SJSA1 (cell line): ENCODE measurements at regions not wholly inside any gene's neighbourhood (a gene's known extent, or its start where the extent isn't known, plus 50 kb on each side); places are given as distances from the start of the nearest gene placed in this dataset.
"Not testable (repeated sequence)": the region's sequence is repeated elsewhere in the genome, so short reads cannot be mapped to it uniquely, and the experiment has no call there.

ENCODE experiments used
- DNase-seq, 2 experiments: peaks; one replicate each; pipeline ENCODE4 v3.0.0-alpha.2; 2015 to 2020; ENCODE audit warnings: low spot score in 2 of 2, low read depth in 1 of 2
- H3K27ac ChIP-seq: fragments of 250-450 bp; sonication (Bioruptor Pico); 2 replicates; pipeline ENCODE4 v1.5.1; 2020; ENCODE audit warnings: mild to moderate bottlenecking, moderate library complexity
- H3K27me3 ChIP-seq: fragments of 250-450 bp; sonication (Bioruptor Pico); replicated peaks from 2 replicates; pipeline ENCODE4 v1.5.1; 2020; ENCODE audit warnings: mild to moderate bottlenecking, moderate library complexity
- H3K36me3 ChIP-seq: fragments of 250-450 bp; sonication (Bioruptor Pico); 2 replicates; pipeline ENCODE4 v1.5.1; 2020; ENCODE audit warnings: mild to moderate bottlenecking
- H3K4me1 ChIP-seq: fragments of 250-450 bp; sonication (Bioruptor Pico); replicated peaks from 2 replicates; pipeline ENCODE4 v1.6.1; 2021; ENCODE audit warnings: mild to moderate bottlenecking
- H3K4me3 ChIP-seq: fragments of 250-450 bp; sonication (Bioruptor Pico); 2 replicates; pipeline ENCODE4 v1.5.1; 2020; ENCODE audit warnings: mild to moderate bottlenecking
- H3K9me3 ChIP-seq: fragments of 250-450 bp; sonication (Bioruptor Pico); replicated peaks from 2 replicates; pipeline ENCODE4 v1.5.1; 2020; ENCODE audit warnings: mild to moderate bottlenecking

DNA sequence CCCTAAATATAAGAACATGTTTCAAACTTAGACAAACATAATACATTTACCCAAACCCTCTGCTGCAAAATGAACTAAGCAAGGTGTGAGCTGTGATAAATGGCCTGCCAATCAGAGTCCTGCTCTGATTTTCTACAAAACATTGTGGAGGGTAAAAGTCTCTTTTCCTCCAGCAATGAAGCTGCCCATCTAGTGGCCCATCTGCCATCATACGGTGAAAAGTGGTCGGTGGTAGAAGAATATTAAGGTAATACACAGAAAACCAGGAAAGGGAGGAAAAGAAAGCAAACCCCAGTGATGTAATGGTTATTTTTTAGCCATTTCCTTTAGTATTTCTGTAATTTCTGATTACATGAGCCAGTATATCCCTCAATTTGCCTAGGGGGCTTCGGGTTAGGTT lies 838.1 kb downstream of the TBL1XR1 start:
- Histone ChIP-seq H3K36me3 (no peaks in the 10 kb centered on the region), H3K27ac (no peak overlapping the region), H3K4me1 (no peaks in the 10 kb centered on the region), H3K4me3 (no peak overlapping the region), H3K27me3 (no peaks in the 10 kb centered on the region), H3K9me3 (no peaks in the 10 kb centered on the region)
- DNase-seq, result no peak

- H3K4me1 ChIP-seq, result no peaks in the 10 kb centered on the region
- H3K27me3 ChIP-seq, result no peaks in the 10 kb centered on the region
- DNase-seq, result no peak
- H3K9me3 ChIP-seq, result no peaks in the 10 kb centered on the region
- no peak overlapping the region for H3K4me3 ChIP-seq
- H3K27ac ChIP-seq, result no peak overlapping the region
- H3K36me3 ChIP-seq, result no peaks in the 10 kb centered on the region
Measured at GRCh38 chr3:176357891-176358290, 839.4 kb downstream of the TBL1XR1 start.

GRCh38 chr3:176354843-176355242 lies 842.4 kb downstream of the TBL1XR1 start:
- no peaks in the 10 kb centered on the region for H3K9me3 ChIP-seq
- no peak overlapping the region for H3K27ac ChIP-seq
- H3K4me3 ChIP-seq, result no peak overlapping the region
- no peaks in the 10 kb centered on the region for H3K4me1 ChIP-seq
- DNase-seq, result no peak
- H3K36me3 ChIP-seq, result no peaks in the 10 kb centered on the region
- no peaks in the 10 kb centered on the region for H3K27me3 ChIP-seq

GRCh38 chr3:176352716-176353334 lies 844.5 kb downstream of the TBL1XR1 start:
- Histone ChIP-seq H3K27me3 (no peaks in the 10 kb centered on the region), H3K27ac (no peak overlapping the region), H3K9me3 (no peaks in the 10 kb centered on the region), H3K36me3 (no peaks in the 10 kb centered on the region), H3K4me1 (no peaks in the 10 kb centered on the region), H3K4me3 (no peak overlapping the region)
- no peak for DNase-seq

GRCh38 chr3:176351408-176351807 lies 845.9 kb downstream of the TBL1XR1 start:
- H3K27me3 ChIP-seq, result no peaks in the 10 kb centered on the region
- no peaks in the 10 kb centered on the region for H3K36me3 ChIP-seq
- no peaks in the 10 kb centered on the region for H3K9me3 ChIP-seq
- H3K27ac ChIP-seq, result no peak overlapping the region
- no peak for DNase-seq
- H3K4me1 ChIP-seq, result no peaks in the 10 kb centered on the region
- no peak overlapping the region for H3K4me3 ChIP-seq

DNA sequence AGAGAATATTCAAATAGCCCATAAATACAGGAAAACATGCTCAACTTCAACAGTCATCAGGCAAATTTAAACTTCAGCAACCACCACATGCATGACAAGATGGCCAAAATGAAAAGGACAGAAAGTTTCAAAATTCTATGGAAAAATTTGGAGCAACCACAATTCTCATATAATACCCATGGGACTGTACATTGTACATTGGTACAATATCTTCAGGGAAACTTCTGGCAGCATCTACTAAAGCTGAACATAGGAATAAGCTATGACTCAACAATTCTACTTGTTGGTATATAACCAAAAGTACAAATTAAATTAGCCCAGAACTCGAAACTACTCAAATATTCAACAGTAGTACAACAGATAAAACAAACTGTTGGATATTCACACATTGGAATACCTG lies 847.6 kb downstream of the TBL1XR1 start:
- H3K27ac ChIP-seq, result no peak overlapping the region
- no peak overlapping the region for H3K4me3 ChIP-seq
- no peaks in the 10 kb centered on the region for H3K36me3 ChIP-seq
- no peak for DNase-seq
- H3K4me1 ChIP-seq, result no peaks in the 10 kb centered on the region
- no peaks in the 10 kb centered on the region for H3K27me3 ChIP-seq
- no peaks in the 10 kb centered on the region for H3K9me3 ChIP-seq

- no peaks in the 10 kb centered on the region for H3K27me3 ChIP-seq
- DNase-seq, result no peak
- no peaks in the 10 kb centered on the region for H3K4me1 ChIP-seq
Measured at GRCh38 chr3:176347424-176348146, 849.7 kb downstream of the TBL1XR1 start.

GRCh38 chr3:176341963-176342362 lies 855.3 kb downstream of the TBL1XR1 start:
- Histone ChIP-seq H3K4me3 (no peak overlapping the region), H3K27me3 (no peaks in the 10 kb centered on the region), H3K36me3 (no peaks in the 10 kb centered on the region), H3K9me3 (no peaks in the 10 kb centered on the region), H3K4me1 (no peaks in the 10 kb centered on the region), H3K27ac (no peak overlapping the region)
- DNase-seq, result no peak

More at GRCh38 chr3:176347424-176348146, 849.7 kb downstream of the TBL1XR1 start:
- no peaks in the 10 kb centered on the region for H3K36me3 ChIP-seq
- H3K9me3 ChIP-seq, result no peaks in the 10 kb centered on the region
- H3K4me3 ChIP-seq, result no peak overlapping the region
- no peak overlapping the region for H3K27ac ChIP-seq

- Histone ChIP-seq H3K9me3 (no peaks in the 10 kb centered on the region), H3K27ac (no peak overlapping the region), H3K36me3 (no peaks in the 10 kb centered on the region), H3K27me3 (no peaks in the 10 kb centered on the region), H3K4me1 (no peaks in the 10 kb centered on the region), H3K4me3 (no peak overlapping the region)
- DNase-seq, result no peak
Measured at GRCh38 chr3:176328666-176329065, 868.6 kb downstream of the TBL1XR1 start.

- Histone ChIP-seq H3K9me3 (no peaks in the 10 kb centered on the region), H3K27me3 (no peaks in the 10 kb centered on the region), H3K36me3 (no peaks in the 10 kb centered on the region), H3K4me3 (no peak overlapping the region), H3K4me1 (no peaks in the 10 kb centered on the region), H3K27ac (no peak overlapping the region)
- DNase-seq, result no peak
Measured at GRCh38 chr3:176328198-176328597, 869.1 kb downstream of the TBL1XR1 start.

GRCh38 chr3:176326894-176327490 lies 870.3 kb downstream of the TBL1XR1 start:
- H3K27ac ChIP-seq, H3K27me3 ChIP-seq, DNase-seq, H3K4me3 ChIP-seq, H3K4me1 ChIP-seq, H3K36me3 ChIP-seq, H3K9me3 ChIP-seq: not testable (repeated sequence)

DNA sequence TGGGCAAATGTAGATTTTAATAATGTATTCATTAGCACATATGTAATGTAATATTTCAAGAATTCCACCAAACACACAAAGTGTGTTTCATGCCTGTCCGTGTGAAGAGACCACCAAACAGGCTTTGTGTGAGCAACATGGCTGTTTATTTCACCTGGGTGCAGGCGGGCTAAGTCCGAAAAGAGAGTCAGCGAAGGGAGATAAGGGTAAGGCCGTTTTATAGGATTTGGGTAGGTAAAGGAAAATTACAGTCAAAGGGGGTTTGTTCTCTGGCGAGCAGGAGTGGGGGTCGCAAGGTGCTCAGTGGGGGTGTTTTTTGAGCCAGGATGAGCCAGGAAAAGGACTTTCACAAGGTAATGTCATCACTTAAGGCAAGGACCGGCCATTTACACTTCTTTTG lies 875.8 kb downstream of the TBL1XR1 start:
- not testable (repeated sequence) for H3K4me3 ChIP-seq, H3K36me3 ChIP-seq, DNase-seq, H3K9me3 ChIP-seq, H3K27ac ChIP-seq, H3K27me3 ChIP-seq, H3K4me1 ChIP-seq

- no peak for DNase-seq
- Histone ChIP-seq H3K27ac (no peak overlapping the region), H3K4me1 (no peaks in the 10 kb centered on the region), H3K9me3 (no peaks in the 10 kb centered on the region), H3K36me3 (no peaks in the 10 kb centered on the region), H3K4me3 (no peak overlapping the region), H3K27me3 (no peaks in the 10 kb centered on the region)
Measured at GRCh38 chr3:176321099-176321498, 876.2 kb downstream of the TBL1XR1 start.

GRCh38 chr3:176313426-176313825 lies 883.9 kb downstream of the TBL1XR1 start:
- H3K4me1 ChIP-seq, result no peaks in the 10 kb centered on the region
- H3K27me3 ChIP-seq, result no peaks in the 10 kb centered on the region
- no peaks in the 10 kb centered on the region for H3K36me3 ChIP-seq
- no peak overlapping the region for H3K4me3 ChIP-seq
- H3K9me3 ChIP-seq, result no peaks in the 10 kb centered on the region
- no peak for DNase-seq
- no peak overlapping the region for H3K27ac ChIP-seq
